PFSK-1 (cell line): ENCODE measurements at regions not wholly inside any gene's neighbourhood (a gene's known extent, or its start where the extent isn't known, plus 50 kb on each side); places are given as distances from the start of the nearest gene placed in this dataset.

Experiments used
- POLR2AphosphoS5 ChIP-seq: IDR thresholded peaks from 2 replicates; pipeline ENCODE4 v1.6.1; 2012; ENCODE audit warnings: low read depth, mild to moderate bottlenecking, control low read depth, low read length, moderate library complexity
- REST ChIP-seq, 2 experiments: IDR thresholded peaks; 2 replicates each; pipeline versions ENCODE4 v1.6.1 to v1.8.0; 2011 to 2012; ENCODE audit warnings: low read depth in 2 of 2, low read length in 2 of 2, control low read depth in 1 of 2, inconsistent platforms in 1 of 2, mild to moderate bottlenecking in 1 of 2, moderate library complexity in 1 of 2; ENCODE audit not compliant: insufficient read depth in 1 of 2
- SIN3A ChIP-seq: IDR thresholded peaks from 2 replicates; pipeline ENCODE4 v1.6.1; 2012; ENCODE audit warnings: mild to moderate bottlenecking, low read length, moderate library complexity, borderline replicate concordance; ENCODE audit not compliant: insufficient read depth
- TAF1 ChIP-seq: IDR thresholded peaks from 2 replicates; pipeline ENCODE4 v1.6.1; 2012; ENCODE audit warnings: low read length, control low read depth, borderline replicate concordance; ENCODE audit not compliant: insufficient read depth

GRCh38 chr1:95733031-95733430, 499.0 kb downstream of the RWDD3 start:
- TF ChIP-seq TAF1 (no peak), REST (IDR thresholded peaks at IDR 0.05; ENCODE audit: insufficient read depth in 1 of 2, low read depth in 2 of 2, low read length in 2 of 2) (no peak), POLR2AphosphoS5 (no peak), SIN3A (no peak)
